ENCODE measurements at regions not wholly inside any gene's neighbourhood (a gene's known extent, or its start where the extent isn't known, plus 50 kb on each side); places are given as distances from the start of the nearest gene placed in this dataset.

DNA sequence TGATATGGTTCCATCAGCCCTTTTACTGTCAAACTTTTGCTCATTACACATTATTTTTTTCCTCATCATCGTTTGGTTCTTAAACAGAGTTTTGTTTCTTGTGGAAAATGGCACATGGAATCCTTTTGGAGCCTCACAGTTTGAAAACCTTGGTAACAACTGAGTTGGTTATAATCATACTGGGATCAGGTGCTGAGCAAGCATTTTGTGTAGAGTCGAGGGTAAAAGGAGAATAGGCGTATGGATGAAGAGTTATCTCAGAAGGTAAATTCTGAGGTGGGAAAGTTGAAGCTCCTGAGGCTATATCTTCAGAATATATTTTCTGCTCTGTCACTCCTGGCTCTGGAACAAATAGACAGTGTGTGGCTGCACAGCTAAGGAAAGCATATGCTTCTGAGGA is 274.0 kb upstream of the DSEL start:
- TF ChIP-seq, protein P1, sequence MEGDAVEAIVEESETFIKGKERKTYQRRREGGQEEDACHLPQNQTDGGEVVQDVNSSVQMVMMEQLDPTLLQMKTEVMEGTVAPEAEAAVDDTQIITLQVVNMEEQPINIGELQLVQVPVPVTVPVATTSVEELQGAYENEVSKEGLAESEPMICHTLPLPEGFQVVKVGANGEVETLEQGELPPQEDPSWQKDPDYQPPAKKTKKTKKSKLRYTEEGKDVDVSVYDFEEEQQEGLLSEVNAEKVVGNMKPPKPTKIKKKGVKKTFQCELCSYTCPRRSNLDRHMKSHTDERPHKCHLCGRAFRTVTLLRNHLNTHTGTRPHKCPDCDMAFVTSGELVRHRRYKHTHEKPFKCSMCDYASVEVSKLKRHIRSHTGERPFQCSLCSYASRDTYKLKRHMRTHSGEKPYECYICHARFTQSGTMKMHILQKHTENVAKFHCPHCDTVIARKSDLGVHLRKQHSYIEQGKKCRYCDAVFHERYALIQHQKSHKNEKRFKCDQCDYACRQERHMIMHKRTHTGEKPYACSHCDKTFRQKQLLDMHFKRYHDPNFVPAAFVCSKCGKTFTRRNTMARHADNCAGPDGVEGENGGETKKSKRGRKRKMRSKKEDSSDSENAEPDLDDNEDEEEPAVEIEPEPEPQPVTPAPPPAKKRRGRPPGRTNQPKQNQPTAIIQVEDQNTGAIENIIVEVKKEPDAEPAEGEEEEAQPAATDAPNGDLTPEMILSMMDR (IDR thresholded peaks at IDR 0.05) = no peak
- no peak for TF ChIP-seq POLR2AphosphoS5 (IDR thresholded peaks at IDR 0.05)
